Dermis blood vessel endothelial cell (primary cell): ENCODE measurements at regions not wholly inside any gene's neighbourhood (a gene's known extent, or its start where the extent isn't known, plus 50 kb on each side); places are given as distances from the start of the nearest gene placed in this dataset.

Experiments
- DNase-seq: peaks from one replicate; pipeline ENCODE4 v3.0.0; 2010

GRCh38 chr3:188940573-188940932 lies 231.2 kb upstream of the TPRG1 start:
- DNase-seq, result no peak

GRCh38 chr3:188941103-188941502 lies 230.7 kb upstream of the TPRG1 start:
- DNase-seq, result no peak

- no peak for DNase-seq
These were observed 229.6 kb upstream of the TPRG1 start for GRCh38 chr3:188942191-188942590.

GRCh38 chr3:188943591-188943990 lies 228.2 kb upstream of the TPRG1 start:
- no peak for DNase-seq

GRCh38 chr3:188944108-188944507 lies 227.7 kb upstream of the TPRG1 start:
- DNase-seq, result no peak

- no peak for DNase-seq
These were observed 225.2 kb upstream of the TPRG1 start for GRCh38 chr3:188946351-188947240.

GRCh38 chr3:188947401-188948280 lies 224.1 kb upstream of the TPRG1 start:
- peak; percentile 84 for DNase-seq

GRCh38 chr3:188948281-188948996 lies 223.3 kb upstream of the TPRG1 start:
- DNase-seq, result peak; percentile 71

- DNase-seq, result no peak
These were observed 222.8 kb upstream of the TPRG1 start for GRCh38 chr3:188948997-188949389.

- DNase-seq, result no peak
These were observed 222.3 kb upstream of the TPRG1 start for GRCh38 chr3:188949456-188949855.

GRCh38 chr3:188949996-188950395 lies 221.8 kb upstream of the TPRG1 start:
- DNase-seq, result no peak

GRCh38 chr3:188950832-188951489 lies 220.8 kb upstream of the TPRG1 start:
- peak; percentile 97 for DNase-seq

GRCh38 chr3:188951734-188952133 lies 220.0 kb upstream of the TPRG1 start:
- DNase-seq, result no peak

- peak; percentile 94 for DNase-seq
These were observed 217.1 kb upstream of the TPRG1 start for GRCh38 chr3:188954590-188955208.

- no peak for DNase-seq
These were observed 215.9 kb upstream of the TPRG1 start for GRCh38 chr3:188955919-188956318.

- peak; percentile 83 for DNase-seq
These were observed 214.8 kb upstream of the TPRG1 start for GRCh38 chr3:188956839-188957489.

- no peak for DNase-seq
These were observed 212.8 kb upstream of the TPRG1 start for GRCh38 chr3:188959013-188959412.

- no peak for DNase-seq
These were observed 209.2 kb upstream of the TPRG1 start for GRCh38 chr3:188962253-188963247.

- DNase-seq, result no peak
These were observed 206.8 kb upstream of the TPRG1 start for GRCh38 chr3:188964957-188965356.

GRCh38 chr3:188972310-188972709 lies 199.5 kb upstream of the TPRG1 start:
- DNase-seq, result peak; percentile 66
